GM19239 (cell line): ENCODE measurements at regions not wholly inside any gene's neighbourhood (a gene's known extent, or its start where the extent isn't known, plus 50 kb on each side); places are given as distances from the start of the nearest gene placed in this dataset.
"Not testable (repeated sequence)": the region's sequence is repeated elsewhere in the genome, so short reads cannot be mapped to it uniquely, and the experiment has no call there.

Source experiments
- DNase-seq: peaks from one replicate; pipeline ENCODE4 v3.0.0; 2011; ENCODE audit warnings: low spot score; ENCODE audit not compliant: insufficient read length
- FAIRE-seq: peaks from 2 replicates; lab custom pipeline; 2011; peaks lifted over from hg19 to GRCh38; lab: Jason Lieb, UNC

DNA sequence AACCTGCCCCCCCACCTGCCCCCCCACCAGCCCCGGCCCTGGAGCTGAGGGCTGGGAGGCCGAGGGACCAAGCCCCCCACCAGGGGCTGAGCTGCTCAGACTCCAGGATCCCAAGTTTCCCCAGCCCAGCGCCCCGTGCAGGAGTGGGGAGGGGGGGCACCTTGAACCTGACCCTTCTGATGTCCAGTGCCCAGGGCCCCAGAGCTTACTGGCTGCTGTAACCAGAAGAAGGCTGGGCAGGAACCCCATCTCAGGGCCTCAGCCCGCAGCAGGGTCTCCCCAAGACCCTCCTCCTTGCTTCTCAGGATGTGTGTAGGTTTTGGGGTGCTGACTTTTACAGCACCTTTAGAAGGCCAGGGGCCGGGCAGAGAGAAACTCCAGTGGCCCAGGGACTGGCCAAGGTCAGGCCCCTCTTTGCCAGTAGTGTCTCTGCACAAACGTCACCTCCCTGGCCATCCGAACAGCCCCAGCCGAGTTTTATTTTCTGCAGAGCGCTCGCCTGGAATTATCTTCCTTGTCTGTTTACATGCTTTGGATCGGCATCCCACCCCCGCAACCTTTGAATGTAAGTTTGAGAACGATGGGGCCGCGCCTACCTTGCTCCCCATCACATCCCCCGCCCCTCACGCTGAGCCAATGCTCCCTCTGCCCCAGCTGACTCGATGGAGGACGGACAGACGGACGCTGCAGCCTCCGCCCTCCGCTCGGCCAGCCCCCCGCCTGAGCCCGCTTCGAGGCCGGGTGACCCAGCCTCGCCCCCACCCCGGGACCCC, 70.1 kb upstream of the CASZ1 start:
- FAIRE-seq = no peak
- DNase-seq = no peak

GRCh38 chr1:10867138-10867721, 70.8 kb upstream of the CASZ1 start:
- FAIRE-seq = no peak
- DNase-seq = peak; percentile 50

- no peak for FAIRE-seq
- no peak for DNase-seq
These were observed 71.6 kb upstream of the CASZ1 start for GRCh38 chr1:10867914-10868598.

- DNase-seq (no peak), FAIRE-seq (no peak)
These were observed 72.1 kb upstream of the CASZ1 start for GRCh38 chr1:10868599-10868965.

GRCh38 chr1:10869933-10870332, 73.5 kb upstream of the CASZ1 start:
- no peak for FAIRE-seq
- DNase-seq = no peak

GRCh38 chr1:10870493-10871096, 74.1 kb upstream of the CASZ1 start:
- FAIRE-seq = no peak
- no peak for DNase-seq

GRCh38 chr1:10873189-10873588, 76.7 kb upstream of the CASZ1 start:
- no peak for DNase-seq
- FAIRE-seq = no peak

- FAIRE-seq (no peak), DNase-seq (no peak)
These were observed 77.9 kb upstream of the CASZ1 start for GRCh38 chr1:10874351-10874750.

GRCh38 chr1:10877894-10878293, 81.4 kb upstream of the CASZ1 start:
- DNase-seq (no peak), FAIRE-seq (no peak)

- FAIRE-seq (no peak), DNase-seq (no peak)
These were observed 82.0 kb upstream of the CASZ1 start for GRCh38 chr1:10878469-10878868.

DNA sequence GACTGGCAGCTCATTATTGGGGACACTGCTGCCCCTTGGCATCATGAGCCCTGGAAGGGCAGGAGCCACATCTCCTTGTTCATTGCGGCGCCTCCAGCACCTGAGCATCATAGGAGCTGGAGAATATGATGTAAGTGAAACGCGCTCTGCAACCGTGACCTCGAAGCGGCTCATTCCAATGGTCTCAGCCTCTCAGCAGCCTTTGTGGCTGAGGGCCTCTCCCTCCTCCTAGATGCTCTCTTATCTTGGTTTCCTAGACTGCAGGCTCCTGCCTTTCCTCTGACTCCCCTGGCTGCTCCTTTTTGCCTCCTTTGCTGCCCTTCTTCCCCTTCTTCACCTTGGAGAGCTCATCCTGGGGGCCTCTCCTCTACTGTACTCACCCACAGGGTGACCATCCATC, 83.6 kb upstream of the CASZ1 start:
- FAIRE-seq = no peak
- DNase-seq = no peak

- FAIRE-seq (no peak), DNase-seq (no peak)
These were observed 84.6 kb upstream of the CASZ1 start for GRCh38 chr1:10881046-10881445.

- DNase-seq = no peak
- FAIRE-seq = no peak
These were observed 85.6 kb upstream of the CASZ1 start for GRCh38 chr1:10882069-10882468.

GRCh38 chr1:10887032-10887431, 90.6 kb upstream of the CASZ1 start:
- FAIRE-seq, DNase-seq: not testable (repeated sequence)

DNA sequence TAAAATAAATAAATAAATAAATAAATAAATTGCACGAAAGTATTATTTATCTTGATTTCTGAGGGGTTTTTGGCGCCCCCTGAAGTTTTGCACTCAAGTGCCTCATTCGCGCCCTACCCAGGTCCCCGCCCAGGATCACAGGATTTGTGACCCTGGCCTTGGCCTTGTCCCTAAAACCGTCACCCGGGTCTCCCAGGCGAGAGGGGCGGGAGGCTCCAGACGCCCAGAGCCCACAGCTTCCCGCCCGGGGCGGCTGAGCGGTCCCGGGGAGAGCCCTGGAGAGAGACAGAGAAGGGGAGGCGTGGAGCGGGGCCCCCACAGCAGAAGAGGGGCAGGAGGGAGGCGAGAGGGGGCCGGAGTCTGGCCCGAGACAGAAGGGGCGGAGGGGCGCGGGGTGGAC, 91.8 kb upstream of the CASZ1 start:
- no peak for FAIRE-seq
- DNase-seq = no peak

DNA sequence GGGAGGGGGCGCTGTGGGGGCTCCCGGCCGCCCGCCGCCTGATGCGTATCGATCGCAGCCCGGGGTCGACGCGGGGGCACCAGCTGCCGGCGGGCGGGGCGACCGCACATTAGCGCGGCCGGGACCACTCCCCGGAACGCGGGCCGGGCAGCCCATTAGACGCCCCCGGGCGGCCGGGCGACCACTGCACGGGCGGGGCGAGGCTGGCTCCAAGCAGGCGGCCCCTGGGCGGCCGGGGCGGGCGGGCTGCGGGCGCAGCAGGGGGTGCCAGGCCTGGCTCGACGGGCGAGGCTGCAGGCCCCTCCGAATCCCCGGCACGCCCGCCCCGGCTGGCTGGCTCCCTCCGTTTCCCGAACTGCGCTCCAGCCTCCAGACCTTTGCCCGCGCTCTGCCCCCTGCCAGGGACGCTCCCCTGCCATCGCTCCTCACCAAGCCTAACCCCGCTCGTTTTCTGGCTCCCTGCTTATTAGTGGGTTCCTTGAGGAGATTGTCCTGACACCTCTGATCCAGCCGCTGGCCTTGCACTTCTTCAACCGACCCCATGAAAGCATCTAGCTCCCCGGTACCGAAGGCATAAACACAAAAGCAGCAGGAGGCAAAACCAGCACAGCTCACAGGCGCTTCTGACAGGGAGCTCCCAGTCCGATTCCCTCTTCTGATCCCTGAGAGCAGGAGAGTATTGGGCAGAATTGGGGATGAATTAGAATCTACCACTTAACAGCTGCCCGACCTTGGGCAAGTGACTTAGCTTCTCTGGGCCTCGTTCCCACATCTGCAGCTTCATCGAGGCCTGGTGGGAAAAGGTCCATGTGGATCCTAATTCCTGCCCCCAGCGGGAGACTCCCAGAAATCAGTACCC, 92.6 kb upstream of the CASZ1 start:
- no peak for FAIRE-seq
- no peak for DNase-seq

DNA sequence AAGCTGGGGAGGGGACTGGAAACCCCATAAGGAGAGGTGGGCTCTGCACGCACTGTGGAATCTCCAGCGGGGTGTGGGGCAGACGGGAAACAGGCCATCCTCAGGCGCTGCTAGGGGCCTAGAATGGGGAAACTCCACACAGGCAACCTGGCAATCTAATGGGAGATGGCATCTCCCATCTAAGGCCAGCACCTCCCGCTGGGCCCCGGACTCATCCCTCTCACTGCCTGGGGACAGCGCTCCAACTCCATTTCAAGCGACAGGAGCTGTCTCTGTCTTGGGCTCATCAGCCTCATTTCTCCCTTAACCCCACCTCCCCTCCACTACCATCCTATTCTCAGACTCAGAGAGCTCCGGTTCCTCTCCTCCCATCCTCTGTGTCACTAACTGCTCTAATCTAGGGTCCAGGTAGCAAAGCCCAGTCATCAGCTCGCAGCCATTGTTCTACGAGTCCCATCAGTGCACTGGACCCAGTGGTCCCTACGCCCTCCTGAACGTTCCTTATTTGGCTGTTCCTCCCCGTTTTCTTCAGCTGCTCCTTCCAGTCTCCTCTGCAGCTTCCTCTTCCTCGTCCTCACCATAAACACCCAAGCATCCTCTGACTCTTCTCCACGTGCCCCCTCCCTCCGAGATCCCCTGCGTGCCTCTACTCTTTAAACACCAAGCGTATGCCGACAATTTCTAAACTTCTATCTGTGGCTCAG, 93.4 kb upstream of the CASZ1 start:
- DNase-seq = no peak
- FAIRE-seq = no peak

- FAIRE-seq (no peak), DNase-seq (no peak)
These were observed 94.1 kb upstream of the CASZ1 start for GRCh38 chr1:10890491-10891071.

- FAIRE-seq (no peak), DNase-seq (no peak)
These were observed 94.6 kb upstream of the CASZ1 start for GRCh38 chr1:10891091-10891490.
